Dedifferentiated amniotic fluid mesenchymal stem cell (primary cell): ENCODE measurements at regions not wholly inside any gene's neighbourhood (a gene's known extent, or its start where the extent isn't known, plus 50 kb on each side); places are given as distances from the start of the nearest gene placed in this dataset.
"Not testable (repeated sequence)": the region's sequence is repeated elsewhere in the genome, so short reads cannot be mapped to it uniquely, and the experiment has no call there.

Experiments used
- DNase-seq: peaks from one replicate; pipeline ENCODE4 v3.0.0-alpha.2; 2016; ENCODE audit errors: extremely low spot score

DNA sequence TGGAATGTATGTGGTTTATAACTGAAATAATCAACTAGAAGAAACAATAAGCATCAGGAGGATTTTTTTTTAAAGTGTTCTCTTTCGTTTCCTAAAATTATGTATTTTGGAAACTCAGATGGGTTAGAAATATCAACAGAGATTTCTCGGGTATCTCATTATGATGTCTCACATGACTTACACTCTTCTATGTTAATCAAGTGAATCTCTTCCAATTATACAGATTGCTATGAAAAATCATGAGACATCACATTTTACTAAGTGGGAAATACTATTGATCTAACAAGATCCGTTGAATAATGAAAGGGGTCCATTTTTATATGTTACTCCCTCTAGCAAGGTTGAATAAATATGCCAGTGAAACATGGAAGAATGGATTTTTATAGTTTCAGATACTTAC is 54.7 kb upstream of the NRIP1 start:
- no peak for DNase-seq

DNA sequence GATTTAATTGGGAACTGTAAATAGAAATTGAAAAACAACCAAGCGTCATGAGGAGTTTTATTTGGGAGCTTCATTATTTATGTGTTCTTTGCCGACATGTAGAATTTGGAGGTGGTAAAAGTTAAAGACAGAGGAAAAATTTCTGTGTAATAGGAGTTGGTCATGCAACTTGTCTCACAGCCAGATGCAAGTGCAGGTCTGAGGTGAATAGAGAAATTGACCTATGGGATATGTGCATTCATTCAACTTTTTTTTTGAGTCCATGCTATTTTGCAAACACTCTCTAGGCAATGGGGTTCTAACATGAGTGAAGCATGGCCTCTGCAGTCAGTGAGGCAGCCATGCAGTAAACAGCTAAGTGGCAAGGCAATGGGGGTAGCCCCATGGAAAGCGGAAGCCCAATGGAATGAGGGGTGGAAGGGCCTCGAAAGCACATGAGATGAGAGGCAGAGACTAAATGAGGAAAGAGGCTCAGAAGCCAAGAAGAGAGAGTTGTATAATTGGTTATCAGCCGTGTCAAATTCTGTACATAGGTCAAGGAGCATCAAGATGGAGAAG is 56.4 kb upstream of the NRIP1 start:
- DNase-seq: no peak

DNA sequence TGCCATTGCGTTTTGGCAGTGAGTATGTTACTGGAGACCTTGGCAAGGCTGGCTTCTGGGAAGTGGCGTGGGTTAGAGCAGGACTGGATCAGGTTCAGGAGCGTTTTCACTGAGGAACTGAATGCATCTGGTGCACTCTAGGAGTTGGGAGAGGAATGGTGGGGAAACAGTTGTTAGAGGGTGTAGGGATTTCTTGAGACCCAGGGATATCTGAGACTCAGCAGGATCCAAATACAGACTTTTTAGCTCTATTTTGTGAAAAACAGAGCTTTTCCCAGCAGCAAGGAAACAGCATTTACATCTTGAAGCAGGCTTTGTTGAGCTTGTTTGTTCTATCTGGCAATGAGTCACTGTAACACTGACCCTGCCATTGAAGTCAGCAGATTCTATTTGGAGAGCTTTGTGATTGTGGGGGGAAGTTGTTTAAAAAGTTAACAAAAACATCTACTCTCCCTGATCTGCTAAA is 56.9 kb upstream of the NRIP1 start:
- no peak for DNase-seq

DNA sequence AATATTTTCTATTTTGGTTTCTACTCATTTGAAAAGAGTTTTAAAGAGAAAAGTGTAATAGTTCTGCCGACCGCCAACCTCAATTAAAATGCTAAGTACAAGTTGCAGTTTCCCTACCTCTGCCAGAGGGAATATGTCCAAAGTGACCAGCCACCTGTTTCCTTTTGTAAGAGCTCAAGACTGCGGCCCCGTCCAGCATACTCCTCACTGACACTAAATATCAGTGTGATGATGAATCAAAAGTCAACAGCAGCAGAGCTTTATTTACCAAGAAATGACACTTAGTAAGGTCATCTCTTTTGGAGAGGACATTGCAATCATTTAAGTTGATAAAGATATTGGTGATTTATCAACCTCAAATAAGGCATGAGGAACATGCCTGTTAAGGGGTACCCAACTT is 57.4 kb upstream of the NRIP1 start:
- DNase-seq: no peak

DNA sequence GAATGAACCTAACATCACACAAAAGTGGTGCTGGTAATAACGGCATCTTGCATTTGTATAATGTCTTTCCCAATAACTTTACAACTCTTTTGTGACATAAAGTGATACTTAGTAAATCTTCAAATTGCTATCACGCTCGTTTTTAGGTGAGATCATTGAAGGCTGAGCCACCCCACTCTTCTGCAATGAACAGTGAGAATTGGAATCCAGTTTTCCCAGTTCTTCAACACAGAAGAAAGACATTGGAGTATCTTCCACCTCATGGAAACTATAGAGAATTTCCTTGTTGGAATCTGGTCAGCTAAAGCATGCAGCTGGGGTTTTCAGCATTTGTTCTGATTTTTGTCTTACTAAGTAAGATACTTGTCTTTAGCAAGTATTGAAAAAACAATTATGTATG is 59.9 kb upstream of the NRIP1 start:
- no peak for DNase-seq

DNA sequence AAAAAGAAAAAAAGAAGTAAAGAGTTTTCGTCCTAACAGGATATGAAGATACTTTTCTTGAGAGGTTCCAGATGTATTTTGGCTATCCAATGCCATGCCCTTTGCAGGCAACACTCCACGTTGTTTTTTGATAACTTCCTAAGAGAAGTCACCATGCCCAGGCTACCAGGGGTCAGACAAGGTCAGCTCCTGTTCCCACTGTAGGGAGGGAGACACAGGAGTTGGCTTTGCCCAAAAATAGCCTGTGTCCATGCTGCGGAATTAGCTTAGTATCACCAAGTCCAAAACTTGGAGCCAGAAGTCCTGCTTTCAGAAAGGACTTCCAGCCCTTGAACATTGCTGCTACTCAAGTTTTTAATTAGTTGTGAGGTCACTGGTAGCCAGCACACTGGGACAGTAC is 62.1 kb upstream of the NRIP1 start:
- DNase-seq: no peak

DNA sequence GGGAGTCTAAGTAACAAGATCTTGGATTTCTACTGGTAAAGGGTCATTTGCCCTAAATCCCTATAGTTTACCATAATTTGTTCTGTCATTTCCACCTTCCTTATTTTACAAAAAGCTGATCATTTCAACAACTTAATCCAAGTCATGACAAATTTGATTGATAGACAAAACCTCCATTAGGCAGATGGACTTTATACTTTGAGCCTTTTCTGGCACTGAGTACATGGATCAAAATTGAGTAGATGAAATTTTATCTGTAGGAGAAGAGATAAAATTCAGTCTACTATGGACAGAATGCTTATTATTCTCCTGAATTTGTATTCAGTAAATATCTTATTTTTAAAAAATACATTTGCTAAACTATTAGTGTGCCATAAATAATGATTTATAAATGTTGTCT is 62.6 kb upstream of the NRIP1 start:
- DNase-seq: no peak

DNA sequence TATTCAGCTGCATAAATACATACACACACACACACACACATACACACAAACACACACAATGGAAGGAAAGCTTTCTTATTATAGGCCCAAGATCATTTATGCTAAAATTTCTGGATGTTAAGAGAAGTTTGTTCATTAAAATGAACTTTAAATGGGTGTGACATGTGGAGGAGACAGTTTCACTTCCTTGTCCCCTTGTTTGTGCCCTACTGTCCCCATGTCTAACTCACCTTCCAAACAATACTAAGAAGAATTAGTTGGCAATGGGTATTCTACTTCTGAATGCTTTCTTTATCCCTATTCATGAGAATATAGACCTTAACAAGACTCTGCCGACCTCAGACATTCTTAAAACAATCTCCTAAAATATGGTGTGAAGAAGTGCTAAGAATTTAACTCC is 63.5 kb upstream of the NRIP1 start:
- no peak for DNase-seq

DNA sequence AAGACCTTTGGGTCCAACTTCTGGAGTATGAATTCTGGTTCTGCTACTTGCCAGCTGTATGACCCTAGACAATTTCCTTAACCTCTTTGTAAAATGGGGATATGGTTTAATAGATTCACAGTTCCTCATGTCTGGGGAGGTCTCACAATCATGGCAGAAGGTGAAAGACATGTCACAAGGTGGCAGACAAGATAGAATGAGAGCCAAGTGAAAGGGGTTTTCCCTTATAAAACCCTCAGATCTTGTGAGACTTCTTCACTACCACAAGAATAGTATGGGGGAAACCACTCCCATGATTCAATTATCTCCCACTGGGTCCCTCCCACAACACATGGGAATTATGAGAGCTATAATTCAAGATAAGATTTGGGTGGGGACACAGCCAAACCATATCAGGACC is 63.9 kb upstream of the NRIP1 start:
- DNase-seq: not testable (repeated sequence)

DNA sequence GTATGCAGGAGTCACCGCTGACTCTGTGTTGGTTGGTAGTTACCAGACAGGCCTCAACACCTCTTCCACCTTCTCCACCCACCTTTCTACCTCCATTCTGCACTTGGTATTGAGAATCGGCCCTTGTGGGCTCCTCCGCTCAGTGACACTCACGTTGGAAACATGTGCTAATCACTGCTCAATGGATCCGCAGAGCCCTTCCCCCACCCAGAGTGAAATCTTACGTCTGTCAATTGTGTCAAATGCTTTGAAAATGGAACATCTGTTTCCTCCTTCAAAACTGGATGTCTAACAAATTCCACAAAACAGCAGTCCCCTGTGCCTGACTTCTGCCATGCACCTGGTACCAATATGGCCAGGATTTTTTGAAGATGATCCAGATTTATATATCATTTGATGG is 65.5 kb upstream of the NRIP1 start:
- no peak for DNase-seq

DNA sequence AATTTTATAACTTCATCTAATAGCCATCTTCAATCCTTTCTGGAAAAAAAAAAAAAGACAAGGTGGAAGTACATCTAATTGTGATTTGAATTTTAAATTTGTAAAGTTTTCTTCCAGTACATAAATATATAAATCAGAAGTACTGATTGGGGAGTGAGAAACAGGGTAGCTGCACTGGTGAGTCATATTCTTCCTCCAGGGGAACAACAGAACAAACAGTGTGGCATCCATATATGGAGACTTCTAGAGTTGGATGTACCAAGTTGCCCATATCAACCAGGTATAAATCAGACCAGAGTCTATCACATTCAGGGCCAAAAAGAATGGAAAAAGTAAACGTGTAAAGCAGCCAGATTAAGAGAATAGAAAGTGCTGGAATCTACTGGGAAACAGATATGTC is 66.0 kb upstream of the NRIP1 start:
- DNase-seq: no peak

DNA sequence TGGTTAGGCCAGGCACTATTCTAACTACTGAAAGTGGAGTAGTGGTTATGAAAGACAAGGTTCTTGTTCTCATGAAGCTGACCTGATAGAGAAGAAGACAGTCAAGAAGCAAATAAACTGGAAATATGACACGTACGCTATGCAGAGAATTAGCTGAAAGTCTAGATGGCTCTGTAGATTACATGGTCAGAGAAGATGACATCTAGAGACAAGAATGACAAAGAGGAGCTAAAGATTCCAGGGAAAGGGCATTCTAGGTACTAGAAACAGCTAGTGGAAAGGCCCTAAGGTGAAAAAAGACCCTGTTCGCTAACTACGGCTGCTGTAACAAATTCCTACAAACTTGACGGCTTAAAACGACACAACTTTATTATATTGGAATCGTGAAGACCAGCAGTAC is 68.0 kb upstream of the NRIP1 start:
- DNase-seq: no peak

DNA sequence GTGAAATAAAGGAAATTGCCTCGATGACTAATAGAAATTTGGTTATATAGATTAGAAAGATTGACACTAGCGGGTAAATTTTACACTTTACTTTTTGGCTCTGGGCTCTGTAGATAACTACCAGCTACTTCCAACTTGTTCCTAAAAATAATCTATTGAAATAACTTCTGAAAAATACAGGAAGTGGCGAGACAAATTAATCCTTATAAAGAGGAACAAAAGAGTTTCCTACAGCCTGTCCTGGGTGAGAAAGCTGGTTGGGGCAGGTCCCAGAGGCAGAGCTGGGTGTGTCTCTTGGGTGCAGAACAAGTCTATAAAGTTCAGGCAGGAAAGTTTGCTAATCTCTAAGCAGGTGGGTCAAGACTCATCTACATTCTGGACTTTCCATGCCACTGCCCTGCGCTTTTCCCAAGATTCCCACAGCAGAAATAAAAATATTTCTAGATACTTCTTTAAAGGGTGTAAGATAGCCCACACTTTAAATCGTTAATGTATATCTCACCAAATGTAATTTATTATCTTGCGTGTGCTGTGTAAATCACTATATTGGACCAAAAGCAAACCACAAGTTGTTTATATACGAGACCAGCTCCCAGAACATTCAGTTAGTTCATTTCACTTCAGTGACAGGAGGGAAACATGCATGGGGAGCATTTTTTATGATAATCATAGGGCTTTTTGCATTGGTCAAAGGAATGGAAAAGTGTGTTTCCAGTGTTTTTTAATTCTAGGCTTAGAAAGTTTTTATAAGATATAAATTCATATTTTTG is 70.1 kb upstream of the NRIP1 start:
- no peak for DNase-seq

DNA sequence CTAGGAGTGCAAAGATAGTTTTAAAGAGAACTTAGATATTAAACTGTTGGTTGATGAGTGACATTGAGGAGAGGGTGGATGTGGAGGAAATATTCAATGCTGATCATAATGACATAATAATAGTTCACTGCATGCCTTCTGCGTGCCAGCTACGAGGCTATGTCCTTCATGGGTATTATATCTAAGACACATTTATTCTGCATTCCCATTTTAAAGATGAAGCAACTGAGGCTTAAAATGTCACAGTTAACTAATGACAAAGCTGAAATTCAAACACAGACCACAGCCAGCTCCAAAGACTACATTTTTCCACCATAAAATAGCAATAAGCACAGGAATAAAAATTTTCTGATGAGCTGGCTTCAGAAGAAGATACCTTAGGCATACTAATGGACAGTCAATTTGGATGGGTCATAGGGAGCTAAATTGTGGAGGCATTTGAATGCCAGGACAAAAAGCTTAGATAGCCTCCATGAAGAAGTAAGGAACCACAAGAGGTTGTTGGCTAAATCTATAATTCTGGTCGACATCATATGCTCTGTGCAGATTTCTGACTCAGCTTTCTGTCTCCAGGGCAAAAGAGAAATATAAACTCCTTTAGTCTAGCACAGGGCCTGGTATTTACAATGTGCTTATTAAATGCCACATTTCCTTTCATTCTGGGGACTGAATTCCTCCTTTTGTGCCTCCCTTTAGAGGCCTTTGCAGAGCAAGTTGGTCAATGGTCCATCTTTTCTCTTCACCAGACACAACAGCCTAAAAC is 71.2 kb upstream of the NRIP1 start:
- no peak for DNase-seq

DNA sequence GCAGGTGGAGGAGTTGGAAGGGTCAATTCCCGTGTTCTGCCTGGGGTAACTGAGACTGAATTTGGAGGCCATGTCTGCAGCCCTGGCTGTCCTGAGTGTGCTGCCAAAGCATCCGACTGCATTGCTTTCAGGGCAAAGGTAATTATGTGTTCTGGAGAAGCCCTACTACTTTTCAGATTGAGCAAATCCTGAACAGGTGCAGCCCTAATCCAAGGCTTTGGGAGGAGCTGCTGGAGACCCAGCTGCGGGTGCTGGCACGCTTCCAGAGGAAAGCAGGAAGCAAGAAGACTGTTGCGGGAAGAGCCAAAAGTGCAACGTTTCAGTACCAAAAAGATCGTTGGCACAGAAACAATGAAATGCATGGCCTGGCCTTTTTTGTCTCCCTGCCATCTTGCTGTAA is 73.7 kb upstream of the NRIP1 start:
- DNase-seq: no peak

DNA sequence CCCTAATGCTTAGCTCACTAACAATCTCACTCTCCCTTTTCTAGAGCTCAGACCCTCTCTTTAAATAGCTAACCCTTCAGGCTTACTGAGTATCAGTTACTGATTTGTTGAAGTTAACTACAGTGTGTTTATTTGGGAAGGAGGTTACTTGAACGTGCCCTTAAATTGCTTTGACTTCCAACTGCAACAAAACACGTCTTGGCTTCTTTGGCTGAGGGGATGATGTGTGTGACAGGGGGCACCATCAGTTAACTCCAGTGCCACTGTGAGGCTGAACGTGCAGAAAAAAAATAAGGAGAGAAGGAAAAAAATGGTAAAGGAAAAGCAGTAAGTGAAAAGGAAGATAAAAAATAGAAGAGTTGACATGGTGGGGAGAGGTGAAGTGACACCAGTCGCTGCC is 75.1 kb upstream of the NRIP1 start:
- DNase-seq: no peak

DNA sequence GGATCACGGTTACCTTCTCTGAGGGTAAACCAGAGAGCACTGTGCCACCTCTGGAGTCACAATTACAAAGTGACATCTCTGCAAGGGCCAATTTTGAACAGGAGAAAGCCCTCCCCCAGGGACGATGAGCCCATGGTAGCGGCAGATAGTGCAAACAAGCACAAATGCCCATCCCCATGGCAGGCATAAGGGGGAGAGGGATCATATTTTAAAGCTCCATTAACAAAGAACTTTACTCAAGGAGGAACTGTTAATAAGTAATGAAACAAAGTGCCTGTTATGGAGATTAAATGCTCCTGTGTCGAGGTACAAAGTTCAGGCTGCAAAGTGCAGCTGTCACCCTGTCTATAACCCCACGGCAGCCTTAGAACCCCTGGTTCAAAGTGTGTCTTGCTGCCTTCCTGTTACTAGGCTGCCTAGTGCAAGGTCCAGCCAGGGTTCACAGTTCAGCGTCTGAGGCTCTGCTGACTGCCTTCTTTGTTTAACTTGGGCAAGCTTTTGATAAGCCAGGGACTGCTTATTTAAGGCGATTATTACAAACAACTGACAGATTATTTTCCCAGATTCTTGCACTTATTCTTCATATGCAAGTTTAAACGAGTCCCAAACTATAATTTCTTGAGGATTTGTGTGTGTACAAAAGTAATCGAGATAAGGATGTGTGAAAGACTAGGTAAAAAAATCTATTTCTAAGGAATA is 75.7 kb upstream of the NRIP1 start:
- no peak for DNase-seq

DNA sequence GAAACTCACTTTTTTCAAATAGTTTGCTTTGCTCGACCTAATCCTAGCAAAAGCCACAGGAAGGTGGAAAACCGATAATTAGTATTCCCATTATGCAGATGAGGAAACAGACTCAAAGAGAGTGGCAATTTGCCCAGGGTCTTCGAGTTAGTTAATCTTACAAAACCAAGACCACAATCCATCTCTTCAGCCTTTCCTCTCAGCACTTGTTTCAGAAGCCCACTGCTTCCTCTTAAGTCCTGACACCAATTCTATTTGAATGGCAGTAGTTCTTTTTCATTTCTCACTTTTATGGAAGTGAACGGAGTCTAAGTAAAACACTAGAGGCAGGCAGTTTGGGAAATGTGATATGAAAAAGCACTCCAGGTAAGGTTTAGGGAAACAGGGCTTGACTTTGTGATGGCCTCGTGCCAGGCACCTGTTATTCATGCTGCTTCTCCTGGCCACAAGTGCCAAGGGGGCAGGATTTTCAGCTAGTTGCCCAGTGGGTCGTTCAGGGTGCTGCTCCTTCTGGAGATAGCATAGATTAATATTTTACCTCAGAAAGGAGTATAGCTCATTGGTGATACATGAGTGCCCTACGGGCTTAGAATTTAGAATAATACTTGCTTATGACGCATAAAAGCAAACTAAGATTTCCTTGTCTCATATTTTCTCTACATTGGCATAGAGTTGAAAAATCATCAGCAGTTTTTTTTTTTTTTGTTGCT is 76.6 kb upstream of the NRIP1 start:
- DNase-seq: no peak

DNA sequence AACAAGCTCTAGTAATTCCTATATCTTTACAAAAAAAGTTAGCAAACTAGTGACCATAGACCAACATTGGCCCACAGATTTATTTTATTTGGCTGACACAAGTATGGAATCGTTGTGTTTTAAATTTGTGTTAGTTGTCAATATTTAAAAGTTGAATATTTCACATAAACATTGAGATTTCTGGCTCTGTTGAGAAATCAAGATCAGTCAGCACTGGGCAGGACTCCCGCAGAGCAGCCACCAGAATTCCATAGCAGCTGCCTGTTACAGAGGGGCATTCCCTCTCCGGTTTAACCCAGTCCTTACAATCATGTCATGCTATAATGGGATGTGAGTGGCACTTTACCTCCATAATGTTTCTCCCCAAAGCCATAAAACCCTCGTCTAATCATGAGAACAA is 79.2 kb upstream of the NRIP1 start:
- DNase-seq: no peak

DNA sequence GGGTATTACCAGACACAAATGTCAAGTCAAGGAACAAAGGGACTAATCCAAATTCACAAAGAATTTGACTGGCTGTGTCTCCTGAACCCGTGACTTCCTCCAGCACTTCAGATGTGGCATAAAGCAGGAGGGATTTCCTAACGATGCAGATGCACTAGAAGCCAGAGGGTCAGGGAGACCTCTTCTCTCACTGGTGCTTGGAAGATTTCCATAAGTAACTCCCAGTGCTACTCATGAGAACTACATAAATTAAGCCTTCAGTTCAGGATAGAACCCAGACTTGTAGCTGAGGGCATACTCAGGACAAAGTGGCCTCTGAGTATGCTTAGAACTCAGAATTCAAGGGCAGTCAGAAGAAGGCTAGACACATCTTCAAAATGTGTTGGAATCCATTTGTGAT is 83.6 kb upstream of the NRIP1 start:
- DNase-seq: no peak

DNA sequence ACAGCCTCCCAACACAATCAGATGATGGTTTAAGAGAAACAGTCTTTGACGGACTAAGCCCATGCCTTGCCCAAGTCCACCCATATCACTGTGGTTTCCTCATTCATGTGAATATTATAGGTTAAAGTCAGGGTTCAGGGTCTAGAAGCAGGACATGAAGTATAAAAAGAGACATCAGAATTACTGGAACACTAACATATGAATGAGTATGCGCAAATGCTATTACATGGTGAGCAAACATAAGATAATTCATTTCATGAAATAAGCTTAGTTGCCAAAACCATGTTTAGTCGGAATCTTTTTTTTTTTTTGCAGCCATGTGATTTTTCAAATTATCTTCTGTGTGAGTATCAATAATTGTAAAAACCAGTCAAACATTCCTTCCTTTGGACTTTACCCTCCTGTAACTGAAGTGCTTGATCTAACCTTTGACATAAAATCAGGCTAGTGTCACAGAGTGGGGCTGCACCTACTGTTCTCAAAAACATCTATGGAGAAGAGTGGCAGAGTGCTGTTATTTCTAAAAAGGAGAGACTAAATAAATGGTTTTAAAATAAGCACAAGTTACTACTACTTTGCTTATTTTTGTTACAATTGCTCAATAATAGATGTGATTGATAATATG is 84.9 kb upstream of the NRIP1 start:
- DNase-seq: no peak
